HepG2 (cell line): ENCODE measurements at regions not wholly inside any gene's neighbourhood (a gene's known extent, or its start where the extent isn't known, plus 50 kb on each side); places are given as distances from the start of the nearest gene placed in this dataset.

ENCODE experiments used
- ATAC-seq: fragments of 200-7000 bp; cut with Tn5 transposase; 3 replicates; pipeline ENCODE4 v1.9.1; 2020; ENCODE audit warnings: mild to moderate bottlenecking, moderate library complexity
- BruUV-seq: library from RNA; stranded (reverse); fragments of 400-500 nt; replicated peaks from 2 replicates; lab custom pipeline; 2021; lab: Mats Ljungman, UMichigan
- CTCF ChIA-PET: fragments of 300-600 bp; formaldehyde crosslinking; extraction: SDS; loops from one replicate; lab custom pipeline; 2021; ENCODE audit warnings: low total read pairs, inconsistent platforms, low intra/inter-chr PET ratio; lab: Yijun Ruan, JAX
- POLR2A ChIA-PET: fragments of 350-600 bp; sonication (Branson Sonifier 250); formaldehyde crosslinking; loops from one replicate; lab custom pipeline; 2020; ENCODE audit warnings: antibody characterized with exemption, inconsistent platforms; lab: Yijun Ruan, JAX
- DNase-seq: peaks from one replicate; pipeline ENCODE4 v3.0.0-alpha.2; 2015; ENCODE audit warnings: low spot score
- FAIRE-seq: peaks from 3 replicates; lab custom pipeline; 2011; peaks lifted over from hg19 to GRCh38; lab: Jason Lieb, UNC
- H2AFZ ChIP-seq: one replicate; pipeline ENCODE4 v1.6.1; 2011; ENCODE audit warnings: low read length, inconsistent platforms
- H3K27ac ChIP-seq: fragments of 300-600 bp; 3 replicates; pipeline ENCODE4 v1.8.0; 2011; ENCODE audit warnings: mixed run types, mild to moderate bottlenecking, mixed read lengths, low read length, inconsistent platforms; ENCODE audit not compliant: insufficient read depth; ENCODE audit errors: extremely low read length
- H3K27me3 ChIP-seq, 2 experiments: fragments of 200-600 bp in 1 of 2; 2 replicates in 1 of 2; 3 replicates in 1 of 2; pipeline versions ENCODE4 v1.6.0 to v1.8.0; 2011; ENCODE audit warnings: low read length in 2 of 2, mild to moderate bottlenecking in 2 of 2, moderate library complexity in 2 of 2, inconsistent platforms in 1 of 2; ENCODE audit not compliant: insufficient read depth in 2 of 2, control insufficient read depth in 1 of 2
- H3K36me3 ChIP-seq, 2 experiments: fragments of 200-600 bp in 1 of 2; replicated peaks in 1 of 2; 2 replicates in 1 of 2; 3 replicates in 1 of 2; pipeline versions ENCODE4 v1.5.1 to v1.8.0; 2011; ENCODE audit warnings: low read length in 2 of 2, inconsistent platforms in 1 of 2; ENCODE audit not compliant: insufficient read depth in 2 of 2, control insufficient read depth in 1 of 2
- H3K4me1 ChIP-seq: 2 replicates; pipeline ENCODE4 v1.5.1; 2012; ENCODE audit warnings: low read length, inconsistent platforms; ENCODE audit not compliant: insufficient read depth
- H3K4me2 ChIP-seq: 2 replicates; pipeline ENCODE4 v1.6.0; 2011; ENCODE audit warnings: low read depth, low read length, inconsistent platforms
- H3K4me3 ChIP-seq, 3 experiments: fragments of 200-600 bp in 1 of 3; sonication (generic), shearing (Covaris generic) in 1 of 3; replicated peaks in 1 of 3; 2 replicates each; pipeline ENCODE4 v1.5.1; 2011 to 2016; ENCODE audit warnings: low read length in 3 of 3, inconsistent platforms in 2 of 3, low read depth in 2 of 3, mild to moderate bottlenecking in 2 of 3, control low read depth in 1 of 3, mixed read lengths in 1 of 3; ENCODE audit not compliant: insufficient read depth in 1 of 3
- H3K79me2 ChIP-seq: one replicate; pipeline ENCODE4 v1.6.1; 2011; ENCODE audit warnings: low read length, inconsistent platforms; ENCODE audit not compliant: insufficient read depth
- H3K9ac ChIP-seq: 2 replicates; pipeline ENCODE4 v1.6.0; 2011; ENCODE audit warnings: mild to moderate bottlenecking, low read depth, low read length, inconsistent platforms; ENCODE audit not compliant: insufficient read depth
- H3K9me3 ChIP-seq: 2 replicates; pipeline ENCODE4 v1.5.1; 2012; ENCODE audit warnings: mild to moderate bottlenecking, low read length
- H4K20me1 ChIP-seq: 2 replicates; pipeline ENCODE4 v1.6.0; 2011; ENCODE audit warnings: inconsistent platforms, mild to moderate bottlenecking, low read length, moderate library complexity; ENCODE audit not compliant: insufficient read depth
- EED ChIP-seq: sonication (generic); formaldehyde crosslinking; IDR thresholded peaks from 2 replicates; pipeline ENCODE4 v1.5.0; 2020; ENCODE audit warnings: mild to moderate bottlenecking, missing genetic modification reagents
- GTF3A ChIP-seq: sonication (generic); formaldehyde crosslinking; conservative IDR thresholded peaks from 2 replicates; pipeline ENCODE4 v1.4.0; 2020; ENCODE audit warnings: mild to moderate bottlenecking, missing genetic modification reagents
- POGK ChIP-seq: sonication (generic); formaldehyde crosslinking; conservative IDR thresholded peaks from 2 replicates; pipeline ENCODE4 v1.8.0; 2022; ENCODE audit warnings: mild to moderate bottlenecking, moderate library complexity, missing genetic modification reagents
- PRDM10 ChIP-seq: sonication (generic); formaldehyde crosslinking; IDR thresholded peaks from 2 replicates; pipeline ENCODE4 v1.4.0; 2020; ENCODE audit warnings: low read depth, missing genetic modification reagents
- ZFP41 ChIP-seq: sonication (generic); formaldehyde crosslinking; IDR thresholded peaks from 2 replicates; pipeline ENCODE4 v1.4.0; 2020; ENCODE audit warnings: mild to moderate bottlenecking, missing genetic modification reagents, borderline replicate concordance
- ZNF207 ChIP-seq: fragments of 450-650 bp; IDR thresholded peaks from 2 replicates; pipeline ENCODE4 v1.6.1; 2016; ENCODE audit warnings: antibody characterized with exemption, borderline replicate concordance
- ZNF558 ChIP-seq: sonication (generic); formaldehyde crosslinking; IDR thresholded peaks from 2 replicates; pipeline ENCODE4 v1.9.0; 2022; ENCODE audit warnings: mild to moderate bottlenecking, missing genetic modification reagents, borderline replicate concordance
- ZNF607 ChIP-seq: sonication (generic); formaldehyde crosslinking; IDR thresholded peaks from 2 replicates; pipeline ENCODE4 v1.5.1; 2020; ENCODE audit warnings: missing genetic modification reagents, mild to moderate bottlenecking, borderline replicate concordance
- ZNF788 ChIP-seq: sonication (generic); formaldehyde crosslinking; IDR thresholded peaks from 2 replicates; pipeline ENCODE4 v1.5.0; 2020; ENCODE audit warnings: mild to moderate bottlenecking, missing genetic modification reagents, borderline replicate concordance
- ZNF792 ChIP-seq: IDR thresholded peaks from 2 replicates; pipeline ENCODE4 v1.6.1; 2016
- ZSCAN21 ChIP-seq: sonication (generic); formaldehyde crosslinking; IDR thresholded peaks from 2 replicates; pipeline ENCODE4 v1.8.0; 2022; ENCODE audit warnings: mild to moderate bottlenecking, missing genetic modification reagents, moderate library complexity, borderline replicate concordance
- WGBS: methylation state at CpG from one replicate; pipeline ENCODE4 v1.1.6; 2017; ENCODE audit warnings: low lambda C conversion rate; 5-methylcytosine and 5-hydroxymethylcytosine counted together
- in situ Hi-C: cut with HindIII; loops from 2 replicates; pipeline ENCODE4 v1.10.0; 2017; ENCODE audit warnings: low pct_unique_long_range_greater_than_20kb; ENCODE audit not compliant: extremely low pct_ligation_motif_present
- intact Hi-C: fragments of 100-400 bp; cut with micrococcal nuclease; formaldehyde crosslinking; loops from one replicate; pipeline ENCODE4 v1.10.0; 2022; ENCODE audit not compliant: unreplicated experiment
- TF ChIP-seq, protein P1 (sequence below): sonication (generic); formaldehyde crosslinking; IDR thresholded peaks from 2 replicates; pipeline ENCODE4 v1.5.0; 2020; ENCODE audit warnings: missing genetic modification reagents

GRCh38 chr4:133982533-133983224, 218.9 kb downstream of the PABPC4L start:
- DNase-seq = no peak
- H3K4me3 ChIP-seq = no peak overlapping the region
- ATAC-seq = no peak

More at GRCh38 chr4:133982533-133983224, 218.9 kb downstream of the PABPC4L start:
- ChIA-PET CTCF (no interaction called here), POLR2A (no interaction called here)
- FAIRE-seq = no peak
- Histone ChIP-seq H3K36me3 (no peaks in the 10 kb centered on the region), H4K20me1 (no peaks in the 10 kb centered on the region), H3K9me3 (no peaks in the 10 kb centered on the region), H2AFZ (no peak overlapping the region), H3K79me2 (no peaks in the 10 kb centered on the region), H3K9ac (no peak overlapping the region), H3K27me3 (no peaks in the 10 kb centered on the region), H3K27ac (no peak overlapping the region), H3K4me1 (no peaks in the 10 kb centered on the region), H3K4me2 (no peak overlapping the region)
- intact Hi-C loops = no loop called here
- 0% methylated on average over 1 of the region's 1 CpG for WGBS
- in situ Hi-C loops = no loop called here
- no TSS peak for BruUV-seq
- no peak for TF ChIP-seq ZNF207
- no peak for TF ChIP-seq ZNF607 (CRISPR knock-in tag)
- TF ChIP-seq ZSCAN21 (CRISPR knock-in tag) = no peak
- no peak for TF ChIP-seq ZFP41 (CRISPR knock-in tag)
- no peak for TF ChIP-seq ZNF792 (CRISPR knock-in tag)
- no peak for TF ChIP-seq ZNF558 (CRISPR knock-in tag)
- no peak for TF ChIP-seq ZNF788 (CRISPR knock-in tag)
- TF ChIP-seq GTF3A (CRISPR knock-in tag) = no peak
- no peak for TF ChIP-seq EED (CRISPR knock-in tag)
- no peak for TF ChIP-seq PRDM10
- TF ChIP-seq POGK (CRISPR knock-in tag) = no peak
- TF ChIP-seq, protein P1, sequence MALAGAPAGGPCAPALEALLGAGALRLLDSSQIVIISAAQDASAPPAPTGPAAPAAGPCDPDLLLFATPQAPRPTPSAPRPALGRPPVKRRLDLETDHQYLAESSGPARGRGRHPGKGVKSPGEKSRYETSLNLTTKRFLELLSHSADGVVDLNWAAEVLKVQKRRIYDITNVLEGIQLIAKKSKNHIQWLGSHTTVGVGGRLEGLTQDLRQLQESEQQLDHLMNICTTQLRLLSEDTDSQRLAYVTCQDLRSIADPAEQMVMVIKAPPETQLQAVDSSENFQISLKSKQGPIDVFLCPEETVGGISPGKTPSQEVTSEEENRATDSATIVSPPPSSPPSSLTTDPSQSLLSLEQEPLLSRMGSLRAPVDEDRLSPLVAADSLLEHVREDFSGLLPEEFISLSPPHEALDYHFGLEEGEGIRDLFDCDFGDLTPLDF = no peak
